ENCODE measurements at regions not wholly inside any gene's neighbourhood (a gene's known extent, or its start where the extent isn't known, plus 50 kb on each side); places are given as distances from the start of the nearest gene placed in this dataset.
A peak's percentile ranks its signal among the peaks of the same experiment; 100 is the strongest.

DNA sequence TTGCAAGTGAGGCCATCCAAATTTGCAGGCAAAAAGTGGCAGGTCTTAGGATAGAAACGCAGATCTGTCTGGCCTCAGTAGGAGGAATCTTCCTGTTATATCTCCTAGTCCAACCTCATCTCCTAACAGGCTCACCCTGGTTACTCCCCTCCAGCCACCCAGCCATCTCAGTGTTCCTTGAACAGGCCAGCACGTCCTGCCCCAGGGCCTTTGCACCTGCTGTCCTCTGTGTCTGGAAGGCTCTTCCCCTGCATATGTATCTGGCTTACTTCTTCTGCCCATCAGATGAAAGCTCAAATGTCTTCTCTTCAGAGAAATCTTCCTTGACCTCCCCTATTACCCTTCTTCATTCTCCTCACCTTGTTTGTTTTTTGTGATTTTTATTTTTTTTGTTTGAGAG, 107.3 kb upstream of the ALDH1B1 start:
- no peak overlapping the region for H3K18ac ChIP-seq (ENCODE audit: insufficient read length, low read depth, low read length)

More for the DNA sequence above, 107.3 kb upstream of the ALDH1B1 start:
- Mint-ChIP-seq H3K4me1 (peaks cover 10 to 29% of the 10 kb centered on the region in 2 experiments), H3K27ac (no peak overlapping the region; a peak in 1 of 7 replicates), H3K27me3 (ENCODE audit: low read depth) (peaks cover 49% of the 10 kb centered on the region), H3K36me3 (ENCODE audit: insufficient read depth in 1 of 3, low read depth in 3 of 3) (no peaks in the 10 kb centered on the region; a peak in 1 of 7 replicates), H3K9me3 (no peaks in the 10 kb centered on the region; a peak in 1 of 5 replicates), H3K4me3 (no peak overlapping the region)
- H4K20me1 ChIP-seq (ENCODE audit: control insufficient read depth, insufficient read depth, insufficient read length) = no peaks in the 10 kb centered on the region
- no peaks in the 10 kb centered on the region; the same call in 1 of the 2 replicates for H3K27me3 ChIP-seq (ENCODE audit: insufficient read depth, low read length)
- no peak for DNase-seq
- H3K4me2 ChIP-seq (ENCODE audit: insufficient read depth, insufficient read length, low read length) = no peak overlapping the region
- H4K8ac ChIP-seq (replicated peaks; ENCODE audit: insufficient read length, low read depth, low read length) = no peak overlapping the region
- H3T11ph ChIP-seq (ENCODE audit: low read length) = no peak overlapping the region
- no peaks in the 10 kb centered on the region for H3K79me2 ChIP-seq (ENCODE audit: insufficient read depth, low read length)
- WGBS (ENCODE audit: extremely low coverage, insufficient read length, low lambda C conversion rate) = no CpG with 5 or more reads among the region's 2 CpGs
- no peak overlapping the region for H2BK15ac ChIP-seq (ENCODE audit: low read depth, low read length)
- H3K9ac ChIP-seq (ENCODE audit: extremely low read depth, insufficient read length, low read length) = peak overlapping the region; percentile 24
- no peak overlapping the region for H4K91ac ChIP-seq (ENCODE audit: insufficient read length, low read depth, low read length)
- peaks cover 4% of the 10 kb centered on the region; the same call in 1 of the 2 replicates for H3K4me1 ChIP-seq (ENCODE audit: insufficient read depth, low read length)
- no peak overlapping the region for H3K56ac ChIP-seq (ENCODE audit: insufficient read length, low read depth, low read length)
- no peaks in the 10 kb centered on the region for H3K79me1 ChIP-seq (ENCODE audit: insufficient read depth, low read depth, low read length, poor library complexity, severe bottlenecking)
- no peak overlapping the region for H2BK20ac ChIP-seq (ENCODE audit: low read depth, low read length, poor library complexity, severe bottlenecking)
- H3K23ac ChIP-seq (ENCODE audit: insufficient read length, low read depth, low read length) = no peak overlapping the region
- TF ChIP-seq, protein P1, sequence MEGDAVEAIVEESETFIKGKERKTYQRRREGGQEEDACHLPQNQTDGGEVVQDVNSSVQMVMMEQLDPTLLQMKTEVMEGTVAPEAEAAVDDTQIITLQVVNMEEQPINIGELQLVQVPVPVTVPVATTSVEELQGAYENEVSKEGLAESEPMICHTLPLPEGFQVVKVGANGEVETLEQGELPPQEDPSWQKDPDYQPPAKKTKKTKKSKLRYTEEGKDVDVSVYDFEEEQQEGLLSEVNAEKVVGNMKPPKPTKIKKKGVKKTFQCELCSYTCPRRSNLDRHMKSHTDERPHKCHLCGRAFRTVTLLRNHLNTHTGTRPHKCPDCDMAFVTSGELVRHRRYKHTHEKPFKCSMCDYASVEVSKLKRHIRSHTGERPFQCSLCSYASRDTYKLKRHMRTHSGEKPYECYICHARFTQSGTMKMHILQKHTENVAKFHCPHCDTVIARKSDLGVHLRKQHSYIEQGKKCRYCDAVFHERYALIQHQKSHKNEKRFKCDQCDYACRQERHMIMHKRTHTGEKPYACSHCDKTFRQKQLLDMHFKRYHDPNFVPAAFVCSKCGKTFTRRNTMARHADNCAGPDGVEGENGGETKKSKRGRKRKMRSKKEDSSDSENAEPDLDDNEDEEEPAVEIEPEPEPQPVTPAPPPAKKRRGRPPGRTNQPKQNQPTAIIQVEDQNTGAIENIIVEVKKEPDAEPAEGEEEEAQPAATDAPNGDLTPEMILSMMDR (conservative IDR thresholded peaks at IDR 0.05) = no peak
- H2BK5ac ChIP-seq (ENCODE audit: insufficient read length, low read length) = no peak overlapping the region
- H3K14ac ChIP-seq (ENCODE audit: insufficient read depth, low read length) = no peak overlapping the region
- no peaks in the 10 kb centered on the region for H3K23me2 ChIP-seq (ENCODE audit: insufficient read length, low read depth, low read length, poor library complexity, severe bottlenecking)
- no peak overlapping the region for H4K5ac ChIP-seq (ENCODE audit: insufficient read length, low read depth, low read length)
- H3K4ac ChIP-seq (ENCODE audit: low read depth, low read length) = no peak overlapping the region
- no peak overlapping the region for H2AFZ ChIP-seq (ENCODE audit: low read length)
- no peak overlapping the region for H3K27ac ChIP-seq (ENCODE audit: insufficient read length, low read depth, low read length)
- H3K9me3 ChIP-seq (ENCODE audit: control insufficient read depth, low read depth, low read length) = no peaks in the 10 kb centered on the region
- H2AK5ac ChIP-seq (ENCODE audit: insufficient read length, low read length) = no peak overlapping the region
- no peak overlapping the region for H2BK120ac ChIP-seq (ENCODE audit: low read depth, low read length, poor library complexity, severe bottlenecking)
- H2BK12ac ChIP-seq (ENCODE audit: insufficient read length, low read depth, low read length) = no peak overlapping the region

Measured in H9 (cell line).